Activated CD4-positive, alpha-beta T cell treated with anti-CD3 and anti-CD28 coated beads for 48 hours (primary cell): ENCODE measurements at regions not wholly inside any gene's neighbourhood (a gene's known extent, or its start where the extent isn't known, plus 50 kb on each side); places are given as distances from the start of the nearest gene placed in this dataset.
"Not testable (repeated sequence)": the region's sequence is repeated elsewhere in the genome, so short reads cannot be mapped to it uniquely, and the experiment has no call there.

Source experiments
- DNase-seq: peaks from one replicate; pipeline ENCODE4 v3.0.0-alpha.2; 2020

DNA sequence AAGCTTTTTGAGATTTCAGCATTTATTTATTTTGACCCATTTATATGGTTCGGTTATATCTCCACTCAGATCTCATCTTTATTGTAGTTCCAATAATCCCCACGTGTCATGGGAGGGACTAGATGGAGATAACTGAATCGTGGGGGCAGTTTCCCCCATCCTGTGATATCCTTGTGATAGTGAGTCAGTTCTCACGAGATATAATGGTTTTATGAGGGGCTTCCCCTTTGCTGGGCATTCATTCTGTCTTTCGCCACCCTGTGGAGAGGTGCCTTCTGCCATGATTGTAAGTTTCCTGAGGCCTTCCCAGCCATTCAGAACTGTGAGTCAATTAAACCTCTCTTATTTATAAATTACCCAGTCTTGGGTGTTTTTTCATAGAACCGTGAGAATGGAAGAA lies 96.5 kb upstream of the PCSK1 start:
- DNase-seq: no peak

GRCh38 chr5:96530901-96531300 lies 97.9 kb upstream of the PCSK1 start:
- no peak for DNase-seq

- no peak for DNase-seq
These were observed 100.3 kb upstream of the PCSK1 start for GRCh38 chr5:96533371-96533770.

DNA sequence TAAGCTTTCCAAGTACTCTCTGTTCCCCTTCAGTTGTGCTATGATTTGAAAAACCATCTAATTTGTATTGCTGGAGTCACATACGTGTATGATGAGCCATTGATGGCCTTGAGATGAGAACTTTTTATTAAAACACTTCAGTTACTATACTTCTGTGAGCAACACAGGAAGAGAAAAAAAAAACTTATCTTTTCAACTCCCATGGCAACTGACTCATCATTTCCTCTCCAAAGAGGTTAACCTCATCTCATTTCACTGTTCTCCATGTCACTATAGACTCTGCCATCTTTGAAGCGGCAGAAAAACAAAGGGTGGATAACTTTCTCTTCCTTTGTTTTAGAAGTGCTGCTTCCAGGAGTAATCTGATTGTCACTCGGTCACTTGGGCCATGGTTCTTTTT lies 104.3 kb upstream of the PCSK1 start:
- DNase-seq: no peak

GRCh38 chr5:96538808-96539250 lies 105.8 kb upstream of the PCSK1 start:
- no peak for DNase-seq

GRCh38 chr5:96546120-96546519 lies 113.1 kb upstream of the PCSK1 start:
- DNase-seq: no peak

- no peak for DNase-seq
These were observed 114.4 kb upstream of the PCSK1 start for GRCh38 chr5:96547486-96547885.

DNA sequence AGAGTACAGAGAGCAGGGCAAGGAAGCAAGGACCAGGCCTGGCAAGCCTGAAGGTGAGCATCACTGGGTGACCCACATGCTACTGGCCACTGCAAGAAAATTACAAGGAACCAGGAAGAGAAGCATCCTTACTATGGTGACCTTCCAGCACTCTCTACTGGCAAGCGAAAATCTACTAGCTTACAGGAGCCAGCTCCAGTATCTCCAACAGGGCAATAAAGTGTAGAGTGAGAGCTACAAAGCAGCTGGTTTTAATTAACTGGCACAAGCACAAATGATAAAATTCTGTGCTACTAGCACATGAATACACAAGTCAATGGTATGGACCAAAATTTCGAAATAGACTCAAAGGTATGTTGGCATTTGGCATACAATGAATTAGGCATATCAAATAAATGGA lies 113.3 kb upstream of the CAST start:
- DNase-seq: no peak

GRCh38 chr5:96560857-96561256 lies 101.3 kb upstream of the CAST start:
- DNase-seq: not testable (repeated sequence)

- DNase-seq: no peak
These were observed 99.6 kb upstream of the CAST start for GRCh38 chr5:96562614-96563013.

GRCh38 chr5:96563816-96564215 lies 98.4 kb upstream of the CAST start:
- DNase-seq: no peak

- no peak for DNase-seq
These were observed 96.5 kb upstream of the CAST start for GRCh38 chr5:96565582-96566265.

DNA sequence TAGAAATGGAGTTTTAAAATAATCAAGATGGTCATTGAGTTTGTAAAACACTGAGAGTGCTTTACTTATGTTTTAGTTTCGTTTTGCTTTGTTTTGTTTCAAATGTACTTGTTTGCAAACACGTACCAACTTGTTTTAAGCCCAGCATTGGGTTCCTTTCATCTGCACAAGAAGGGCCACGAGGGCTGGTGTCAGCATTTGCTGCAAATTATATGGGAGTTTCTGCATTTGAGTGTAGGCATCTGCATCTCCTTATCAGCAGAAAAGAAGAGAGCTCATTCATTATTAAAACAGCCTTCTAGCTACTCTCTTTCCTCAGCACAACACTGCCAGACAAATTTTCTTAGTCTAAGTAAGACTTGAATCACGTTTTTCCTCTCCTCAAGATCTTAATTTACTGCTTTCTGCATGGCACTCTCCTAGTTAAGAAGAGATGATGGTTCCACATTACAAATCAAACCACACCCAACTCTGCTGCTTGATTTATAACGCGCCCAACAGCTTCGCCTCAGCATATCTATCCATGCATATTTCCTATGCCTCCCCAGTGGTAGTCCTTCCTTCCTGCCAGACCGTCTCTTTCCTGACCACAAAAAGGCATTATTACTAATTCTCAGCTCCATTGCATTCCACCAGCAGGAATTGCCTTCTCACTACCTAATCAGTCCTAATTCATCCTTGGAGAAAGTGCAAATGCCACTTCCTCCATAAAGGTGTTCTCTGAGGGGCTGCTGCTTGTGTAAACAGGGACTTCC lies 95.2 kb upstream of the CAST start:
- no peak for DNase-seq

- no peak for DNase-seq
These were observed 92.8 kb upstream of the CAST start for GRCh38 chr5:96569332-96569731.

DNA sequence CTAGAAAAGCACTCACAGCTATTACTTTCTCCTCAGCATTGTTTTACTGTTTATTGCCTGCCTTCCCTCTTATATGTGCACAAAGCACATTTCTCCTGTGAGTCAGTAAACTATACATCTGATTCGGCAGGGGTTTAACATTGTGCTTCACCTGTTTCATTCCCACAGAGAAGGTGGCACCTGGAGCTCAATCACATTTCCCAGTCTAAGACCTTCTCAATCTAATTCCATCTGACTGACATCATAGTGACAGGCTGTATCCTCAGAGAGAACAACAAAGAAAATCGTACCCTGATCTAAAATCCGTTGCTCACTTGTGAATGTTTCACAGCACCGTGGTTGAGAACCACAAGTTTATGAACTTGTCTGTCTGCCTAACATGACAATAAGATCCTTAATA lies 92.4 kb upstream of the CAST start:
- DNase-seq: no peak

DNA sequence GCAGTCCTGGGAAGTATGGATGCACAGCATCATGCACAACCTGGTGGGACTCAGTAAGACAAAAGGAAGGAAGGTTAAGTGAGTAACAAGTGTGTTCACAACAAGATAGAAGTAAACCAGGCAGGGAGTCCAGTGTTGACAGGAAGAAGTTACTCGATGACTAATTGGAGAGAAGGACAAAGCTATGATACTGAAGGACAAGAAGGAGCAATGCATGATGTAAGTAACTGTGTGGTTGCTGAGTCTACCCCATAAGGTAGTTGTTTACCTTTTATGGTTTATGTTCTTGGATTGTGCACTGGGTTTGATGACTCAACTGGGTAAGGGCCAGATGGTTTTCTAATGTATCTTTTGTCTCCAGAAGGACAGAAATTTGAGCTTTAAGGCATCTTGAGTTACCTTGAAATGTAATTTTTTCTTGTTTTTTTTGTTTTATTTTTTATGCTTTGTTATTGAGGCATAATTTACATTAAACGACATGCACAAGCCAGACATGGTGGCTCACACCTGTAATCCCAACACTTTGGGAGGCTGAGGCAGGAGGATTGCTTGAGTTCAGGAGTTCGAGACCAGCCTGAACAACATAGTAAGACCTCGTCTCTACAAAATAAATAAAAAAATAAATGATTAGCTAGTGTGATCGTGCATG lies 89.2 kb upstream of the CAST start:
- DNase-seq: no peak

GRCh38 chr5:96573513-96573894 lies 88.7 kb upstream of the CAST start:
- DNase-seq: no peak

GRCh38 chr5:96576876-96577275 lies 85.3 kb upstream of the CAST start:
- DNase-seq: no peak

DNA sequence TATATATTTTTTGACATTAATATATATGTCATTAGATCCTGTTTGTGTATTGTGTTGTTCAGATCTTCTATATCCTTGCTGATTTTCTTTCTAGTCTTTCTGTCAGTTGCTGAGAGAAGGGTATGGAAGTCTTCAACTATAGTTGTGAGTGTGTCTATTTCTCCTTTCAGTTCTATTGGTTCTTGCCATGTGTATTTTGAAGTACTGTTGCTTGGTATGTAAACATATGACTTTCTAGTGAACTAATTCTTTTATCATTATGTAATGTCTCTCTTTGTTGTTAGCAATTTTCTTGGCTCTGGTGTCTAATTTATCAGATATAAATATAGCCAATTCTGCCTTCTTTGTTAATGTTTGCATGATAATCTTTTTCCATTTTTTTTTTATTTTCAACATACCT lies 84.3 kb upstream of the CAST start:
- no peak for DNase-seq

DNA sequence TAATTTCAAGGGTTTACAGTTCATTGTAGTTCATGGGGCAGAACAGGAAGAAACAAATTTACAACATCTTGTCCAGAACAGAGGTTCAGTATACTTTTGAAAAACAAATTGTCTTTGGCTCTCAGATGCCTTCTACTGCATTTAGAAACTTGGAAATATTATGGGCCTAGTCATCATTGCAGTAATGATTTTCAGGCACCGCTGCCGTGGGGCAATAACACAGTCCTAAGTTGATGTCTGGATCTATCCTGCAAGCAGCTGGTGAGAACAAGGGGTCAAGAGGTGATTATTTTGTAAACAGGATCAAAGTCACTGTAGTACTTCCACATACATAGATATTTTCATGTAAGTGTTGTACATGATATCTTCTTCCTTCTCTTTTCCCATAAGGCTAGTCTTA lies 82.5 kb upstream of the CAST start:
- no peak for DNase-seq

- no peak for DNase-seq
These were observed 79.8 kb upstream of the CAST start for GRCh38 chr5:96582343-96582742.

DNA sequence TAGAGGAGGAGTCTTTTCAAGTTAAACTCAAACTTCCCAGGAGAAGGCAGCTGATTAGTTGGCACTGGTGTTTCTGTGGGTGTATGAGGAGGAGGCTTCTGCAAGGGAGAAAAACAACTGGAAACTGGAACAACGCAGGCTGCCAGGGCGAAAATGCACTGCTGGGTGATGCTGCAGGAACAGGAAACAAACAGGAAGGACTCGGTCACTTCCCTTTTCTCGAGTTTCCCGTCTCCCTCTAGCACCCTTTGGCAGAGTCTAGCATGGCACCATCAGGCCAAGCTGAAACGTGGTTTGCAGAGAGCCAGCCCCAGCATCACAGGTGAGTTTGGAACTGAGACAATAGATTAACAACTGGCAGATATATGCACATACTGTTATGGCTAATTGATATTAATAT lies 77.5 kb upstream of the CAST start:
- no peak for DNase-seq

GRCh38 chr5:96588539-96588938 lies 73.6 kb upstream of the CAST start:
- no peak for DNase-seq

- no peak for DNase-seq
These were observed 71.4 kb upstream of the CAST start for GRCh38 chr5:96590796-96591195.
